ENCODE measurements at regions not wholly inside any gene's neighbourhood (a gene's known extent, or its start where the extent isn't known, plus 50 kb on each side); places are given as distances from the start of the nearest gene placed in this dataset.

GRCh38 chr1:65066419-65066765 lies 81.6 kb upstream of the AK4 start:
- DNase-seq: no peak
- Histone ChIP-seq H3K4me1 (peaks cover 52% of the 10 kb centered on the region), H3K27me3 (ENCODE audit: low read depth) (no peaks in the 10 kb centered on the region), H3K4me3 (peak overlapping the region; percentile 84), H3K36me3 (no peaks in the 10 kb centered on the region), H3K9me3 (no peaks in the 10 kb centered on the region), H3K27ac (peak overlapping the region; percentile 100)
- intact Hi-C loops (cut with DNase I): no loop called here
- TF ChIP-seq CTCF (IDR thresholded peaks at IDR 0.05): no peak
- ATAC-seq: peak in 1 of 2 donors; percentile 35

- intact Hi-C loops (cut with DNase I): no loop called here
- Histone ChIP-seq H3K27ac (peak overlapping the region; percentile 100), H3K4me1 (peaks cover 47% of the 10 kb centered on the region), H3K4me3 (peak overlapping the region; percentile 84), H3K27me3 (ENCODE audit: low read depth) (no peaks in the 10 kb centered on the region), H3K9me3 (no peaks in the 10 kb centered on the region), H3K36me3 (no peaks in the 10 kb centered on the region)
- no peak for TF ChIP-seq CTCF (IDR thresholded peaks at IDR 0.05)
- DNase-seq: peak; percentile 97
- peak; percentile 94 to 95 for ATAC-seq
These were observed 81.1 kb upstream of the AK4 start for GRCh38 chr1:65066766-65067490.

- H3K27me3 ChIP-seq (ENCODE audit: low read depth): no peaks in the 10 kb centered on the region
- peak overlapping the region; percentile 84 for H3K4me3 ChIP-seq
- DNase-seq (peak; percentile 77), ATAC-seq (peak; percentile 23 to 38)
- H3K9me3 ChIP-seq: no peaks in the 10 kb centered on the region
- peak overlapping the region; percentile 100 for H3K27ac ChIP-seq
- TF ChIP-seq CTCF (IDR thresholded peaks at IDR 0.05): no peak
- H3K36me3 ChIP-seq: no peaks in the 10 kb centered on the region
- H3K4me1 ChIP-seq: peaks cover 39% of the 10 kb centered on the region
- intact Hi-C loops (cut with DNase I): no loop called here
These were observed 80.4 kb upstream of the AK4 start for GRCh38 chr1:65067491-65068201.

GRCh38 chr1:65068202-65069010 lies 79.6 kb upstream of the AK4 start:
- no peaks in the 10 kb centered on the region for H3K27me3 ChIP-seq (ENCODE audit: low read depth)
- ATAC-seq (no peak), DNase-seq (no peak)
- no peak for TF ChIP-seq CTCF (IDR thresholded peaks at IDR 0.05)
- intact Hi-C loops (cut with DNase I): no loop called here
- no peaks in the 10 kb centered on the region for H3K9me3 ChIP-seq
- peak overlapping the region; percentile 100 for H3K27ac ChIP-seq
- H3K4me1 ChIP-seq: peaks cover 32% of the 10 kb centered on the region
- peak overlapping the region; percentile 84 for H3K4me3 ChIP-seq
- H3K36me3 ChIP-seq: no peaks in the 10 kb centered on the region

GRCh38 chr1:65069011-65069565 lies 78.9 kb upstream of the AK4 start:
- intact Hi-C loops (cut with DNase I): no loop called here
- Histone ChIP-seq H3K36me3 (no peaks in the 10 kb centered on the region), H3K4me3 (peak overlapping the region; percentile 84), H3K27me3 (ENCODE audit: low read depth) (no peaks in the 10 kb centered on the region), H3K4me1 (peaks cover 27% of the 10 kb centered on the region), H3K27ac (peak overlapping the region; percentile 100), H3K9me3 (no peaks in the 10 kb centered on the region)
- DNase-seq (peak; percentile 62), ATAC-seq (no peak)
- no peak for TF ChIP-seq CTCF (IDR thresholded peaks at IDR 0.05)

Measured in lower lobe of right lung (tissue), 2 donors.